Right renal pelvis (tissue), 4 donors: ENCODE measurements at regions not wholly inside any gene's neighbourhood (a gene's known extent, or its start where the extent isn't known, plus 50 kb on each side); places are given as distances from the start of the nearest gene placed in this dataset.

ENCODE experiments used
- DNase-seq, 4 donors: peaks; one replicate each; pipeline ENCODE4 v3.0.0-alpha.2; 2013; ENCODE audit warnings: low read depth in 4 of 4, low spot score in 3 of 4, missing footprints in 1 of 4

- DNase-seq, result no peak
These were observed 228.8 kb downstream of the SMARCA2 start for GRCh38 chr9:2243666-2244555.

- no peak for DNase-seq
These were observed 232.2 kb downstream of the SMARCA2 start for GRCh38 chr9:2247340-2247739.

GRCh38 chr9:2248768-2249265 is 233.7 kb downstream of the SMARCA2 start:
- DNase-seq, result no peak

GRCh38 chr9:2253636-2254580 is 238.8 kb downstream of the SMARCA2 start:
- DNase-seq, result no peak

- DNase-seq, result no peak
These were observed 240.0 kb downstream of the SMARCA2 start for GRCh38 chr9:2255128-2255527.

GRCh38 chr9:2257248-2257929 is 242.2 kb downstream of the SMARCA2 start:
- no peak for DNase-seq

- no peak for DNase-seq
These were observed 245.5 kb downstream of the SMARCA2 start for GRCh38 chr9:2260417-2261306.

GRCh38 chr9:2261421-2262103 is 246.4 kb downstream of the SMARCA2 start:
- no peak for DNase-seq

GRCh38 chr9:2262386-2263071 is 247.4 kb downstream of the SMARCA2 start:
- no peak for DNase-seq

GRCh38 chr9:2263111-2263510 is 248.0 kb downstream of the SMARCA2 start:
- no peak for DNase-seq

GRCh38 chr9:2263665-2264064 is 248.5 kb downstream of the SMARCA2 start:
- no peak for DNase-seq

GRCh38 chr9:2264081-2264480 is 248.9 kb downstream of the SMARCA2 start:
- DNase-seq, result no peak

GRCh38 chr9:2267181-2267745 is 252.1 kb downstream of the SMARCA2 start:
- no peak for DNase-seq

GRCh38 chr9:2269778-2270177 is 254.6 kb downstream of the SMARCA2 start:
- DNase-seq, result no peak

- no peak for DNase-seq
These were observed 255.4 kb downstream of the SMARCA2 start for GRCh38 chr9:2270565-2270964.

GRCh38 chr9:2271426-2271825 is 256.3 kb downstream of the SMARCA2 start:
- no peak for DNase-seq

GRCh38 chr9:2274762-2275161 is 259.6 kb downstream of the SMARCA2 start:
- DNase-seq, result no peak

- DNase-seq, result no peak
These were observed 261.1 kb downstream of the SMARCA2 start for GRCh38 chr9:2276296-2276695.
